Natural killer cell (primary cell): ENCODE measurements at regions not wholly inside any gene's neighbourhood (a gene's known extent, or its start where the extent isn't known, plus 50 kb on each side); places are given as distances from the start of the nearest gene placed in this dataset.
"Not testable (repeated sequence)": the region's sequence is repeated elsewhere in the genome, so short reads cannot be mapped to it uniquely, and the experiment has no call there.

ENCODE experiments used
- ATAC-seq, 3 donors: fragments of 150-1000 bp in 2 of 3; fragments of 200-7000 bp in 1 of 3; cut with Tn5 transposase; 1 replicate in 1 of 3; 2 replicates in 2 of 3; pipeline ENCODE4 v1.10.0; 2021; ENCODE audit warnings: mild to moderate bottlenecking in 2 of 3, moderate library complexity in 2 of 3
- DNase-seq, 2 donors: peaks; one replicate each; pipeline versions ENCODE4 v3.0.0 to v3.0.0-alpha.2; 2013 to 2021; ENCODE audit warnings: mixed read lengths in 1 of 2
- H3K27ac ChIP-seq: one replicate; pipeline ENCODE4 v1.5.1; 2013; ENCODE audit warnings: mild to moderate bottlenecking, low read length
- H3K27me3 ChIP-seq: one replicate; pipeline ENCODE4 v1.6.1; 2013; ENCODE audit warnings: low read length; ENCODE audit not compliant: control insufficient read depth, insufficient read depth
- H3K36me3 ChIP-seq: one replicate; pipeline ENCODE4 v1.6.1; 2013; ENCODE audit warnings: low read length; ENCODE audit not compliant: control insufficient read depth, insufficient read depth
- H3K4me1 ChIP-seq: one replicate; pipeline ENCODE4 v1.6.1; 2013; ENCODE audit warnings: low read length; ENCODE audit not compliant: control insufficient read depth, insufficient read depth
- H3K4me3 ChIP-seq: one replicate; pipeline ENCODE4 v1.5.1; 2013; ENCODE audit warnings: low read length
- H3K9me3 ChIP-seq: one replicate; pipeline ENCODE4 v1.6.1; 2013; ENCODE audit warnings: low read length; ENCODE audit not compliant: control insufficient read depth, insufficient read depth
- H3K27ac Mint-ChIP-seq, 2 donors: one replicate each; pipeline ENCODE4 v1.8.0; 2022; ENCODE audit warnings: mild to moderate bottlenecking in 2 of 2, mixed read lengths in 2 of 2, moderate library complexity in 1 of 2
- H3K27me3 Mint-ChIP-seq, 2 donors: one replicate each; pipeline ENCODE4 v1.8.0; 2022; ENCODE audit warnings: low read depth in 2 of 2, mixed read lengths in 2 of 2
- H3K36me3 Mint-ChIP-seq: one replicate; pipeline ENCODE4 v1.8.0; 2022; ENCODE audit warnings: mixed read lengths
- H3K4me1 Mint-ChIP-seq, 2 donors: one replicate each; pipeline ENCODE4 v1.8.0; 2022; ENCODE audit warnings: mixed read lengths in 2 of 2
- H3K4me3 Mint-ChIP-seq: one replicate; pipeline ENCODE4 v1.8.0; 2022; ENCODE audit warnings: mild to moderate bottlenecking, moderate library complexity, mixed read lengths
- H3K9me3 Mint-ChIP-seq, 2 donors: one replicate each; pipeline ENCODE4 v1.8.0; 2022; ENCODE audit warnings: mixed read lengths in 2 of 2
- whole genome bisulfite sequencing: methylation state at CpG from one replicate; pipeline ENCODE4 v1.1.7; 2013; ENCODE audit warnings: missing lambda C conversion rate; ENCODE audit not compliant: insufficient coverage; 5-methylcytosine and 5-hydroxymethylcytosine counted together
- intact Hi-C: fragments of 100-400 bp; cut with micrococcal nuclease; formaldehyde crosslinking; loops from one replicate; pipeline ENCODE4 v1.14.2; 2022
- TF ChIP-seq, protein P1 (sequence below): fragments of 200-600 bp; IDR thresholded peaks from one replicate; pipeline ENCODE4 v1.8.0; 2022; ENCODE audit warnings: antibody characterized with exemption

DNA sequence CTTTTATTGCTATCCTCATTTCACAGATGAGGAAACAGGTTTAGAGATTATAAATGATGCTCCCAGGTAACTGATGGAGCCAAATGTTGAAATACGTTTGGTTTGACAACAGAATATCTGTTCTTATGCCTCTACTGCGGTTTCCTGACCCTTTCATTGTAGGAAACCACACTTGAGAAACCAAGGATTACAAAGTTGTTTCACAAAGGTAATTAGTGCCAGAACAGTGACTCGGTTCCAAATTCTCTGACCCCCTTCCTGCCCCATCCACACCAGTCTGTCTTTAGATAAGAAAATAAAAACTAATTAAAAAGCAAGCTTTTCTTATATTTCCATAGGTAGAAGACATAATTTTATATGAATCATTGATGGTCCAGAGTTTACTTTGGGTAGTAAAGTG, 393.7 kb upstream of the MBL2 start:
- no peak for DNase-seq
- no peaks in the 10 kb centered on the region for H3K27me3 Mint-ChIP-seq
- H3K36me3 Mint-ChIP-seq, result no peaks in the 10 kb centered on the region
- intact Hi-C loops, result no loop called here
- ATAC-seq, result no peak
- no peak overlapping the region for H3K4me3 ChIP-seq
- no peak overlapping the region for H3K4me3 Mint-ChIP-seq
- H3K4me1 Mint-ChIP-seq, result no peaks in the 10 kb centered on the region
- no peaks in the 10 kb centered on the region for H3K27me3 ChIP-seq
- H3K27ac ChIP-seq, result no peak overlapping the region
- peaks cover 4% of the 10 kb centered on the region for H3K9me3 ChIP-seq
- H3K4me1 ChIP-seq, result no peaks in the 10 kb centered on the region
- H3K27ac Mint-ChIP-seq, result no peak overlapping the region
- WGBS, result 69% methylated on average over 2 of the region's 3 CpGs
- TF ChIP-seq, protein P1, sequence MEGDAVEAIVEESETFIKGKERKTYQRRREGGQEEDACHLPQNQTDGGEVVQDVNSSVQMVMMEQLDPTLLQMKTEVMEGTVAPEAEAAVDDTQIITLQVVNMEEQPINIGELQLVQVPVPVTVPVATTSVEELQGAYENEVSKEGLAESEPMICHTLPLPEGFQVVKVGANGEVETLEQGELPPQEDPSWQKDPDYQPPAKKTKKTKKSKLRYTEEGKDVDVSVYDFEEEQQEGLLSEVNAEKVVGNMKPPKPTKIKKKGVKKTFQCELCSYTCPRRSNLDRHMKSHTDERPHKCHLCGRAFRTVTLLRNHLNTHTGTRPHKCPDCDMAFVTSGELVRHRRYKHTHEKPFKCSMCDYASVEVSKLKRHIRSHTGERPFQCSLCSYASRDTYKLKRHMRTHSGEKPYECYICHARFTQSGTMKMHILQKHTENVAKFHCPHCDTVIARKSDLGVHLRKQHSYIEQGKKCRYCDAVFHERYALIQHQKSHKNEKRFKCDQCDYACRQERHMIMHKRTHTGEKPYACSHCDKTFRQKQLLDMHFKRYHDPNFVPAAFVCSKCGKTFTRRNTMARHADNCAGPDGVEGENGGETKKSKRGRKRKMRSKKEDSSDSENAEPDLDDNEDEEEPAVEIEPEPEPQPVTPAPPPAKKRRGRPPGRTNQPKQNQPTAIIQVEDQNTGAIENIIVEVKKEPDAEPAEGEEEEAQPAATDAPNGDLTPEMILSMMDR, result no peak
- H3K9me3 Mint-ChIP-seq, result peaks cover 8 to 16% of the 10 kb centered on the region in 2 donors
- H3K36me3 ChIP-seq, result no peaks in the 10 kb centered on the region

DNA sequence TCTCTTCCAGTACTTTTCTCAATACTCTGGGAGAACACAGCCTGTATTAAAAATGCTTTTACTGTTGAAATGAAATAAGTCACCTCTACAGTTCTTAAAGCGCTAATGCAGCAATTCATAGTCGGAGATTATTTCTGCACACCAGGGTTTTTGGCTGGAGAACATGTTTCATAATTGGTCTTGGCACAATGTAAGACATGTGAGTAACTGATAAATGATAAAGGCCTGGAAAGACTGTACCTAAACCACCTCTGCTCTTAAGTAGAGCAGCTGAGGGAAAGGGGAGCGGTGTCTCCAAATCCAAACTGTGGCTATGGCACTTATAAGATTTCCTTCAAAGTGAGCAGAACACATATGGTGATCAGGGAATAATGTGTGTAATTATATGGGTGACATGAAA, 390.3 kb upstream of the MBL2 start:
- H3K27ac ChIP-seq, result no peak overlapping the region
- H3K36me3 ChIP-seq, result no peaks in the 10 kb centered on the region
- no peaks in the 10 kb centered on the region for H3K27me3 ChIP-seq
- Mint-ChIP-seq H3K9me3 (peaks cover 5 to 14% of the 10 kb centered on the region in 2 donors), H3K27me3 (no peaks in the 10 kb centered on the region), H3K36me3 (no peaks in the 10 kb centered on the region), H3K27ac (no peak overlapping the region), H3K4me3 (no peak overlapping the region), H3K4me1 (no peaks in the 10 kb centered on the region)
- H3K9me3 ChIP-seq, result no peaks in the 10 kb centered on the region
- TF ChIP-seq, protein P1, result no peak
- DNase-seq (no peak), ATAC-seq (no peak)
- whole genome bisulfite sequencing, result 90% methylated on average over 3 of the region's 3 CpGs
- H3K4me3 ChIP-seq, result no peak overlapping the region
- no peaks in the 10 kb centered on the region for H3K4me1 ChIP-seq
- intact Hi-C loops, result no loop called here

DNA sequence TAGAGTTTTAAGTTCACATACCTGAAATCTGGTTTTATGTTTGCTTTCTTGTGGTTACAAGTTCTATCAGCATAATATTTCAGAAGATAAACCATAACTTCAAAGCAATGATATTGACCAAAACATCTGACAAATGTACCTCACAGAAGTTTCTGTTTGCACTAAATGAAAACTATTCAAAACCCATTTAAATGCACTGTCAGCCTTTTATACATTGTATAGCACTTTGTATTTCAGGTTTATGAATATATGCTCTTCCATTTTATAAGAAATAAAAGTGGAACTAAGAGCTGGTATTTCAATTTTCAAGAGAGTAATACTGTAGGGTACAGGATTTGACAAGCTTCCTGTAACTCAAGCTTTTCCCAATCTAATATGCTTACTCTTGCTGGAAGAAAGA, 388.6 kb upstream of the MBL2 start:
- H3K4me1 Mint-ChIP-seq, result no peaks in the 10 kb centered on the region
- H3K4me3 Mint-ChIP-seq, result no peak overlapping the region
- no peaks in the 10 kb centered on the region for H3K36me3 ChIP-seq
- H3K9me3 ChIP-seq, result no peaks in the 10 kb centered on the region
- H3K27me3 ChIP-seq, result no peaks in the 10 kb centered on the region
- intact Hi-C loops, result no loop called here
- peaks cover 4 to 15% of the 10 kb centered on the region in 2 donors for H3K9me3 Mint-ChIP-seq
- H3K36me3 Mint-ChIP-seq, result no peaks in the 10 kb centered on the region
- H3K27me3 Mint-ChIP-seq, result no peaks in the 10 kb centered on the region
- ATAC-seq, result no peak
- no peak overlapping the region for H3K27ac ChIP-seq
- TF ChIP-seq, protein P1, result no peak
- no peak overlapping the region for H3K27ac Mint-ChIP-seq
- H3K4me1 ChIP-seq, result no peaks in the 10 kb centered on the region
- H3K4me3 ChIP-seq, result no peak overlapping the region
- no peak for DNase-seq

DNA sequence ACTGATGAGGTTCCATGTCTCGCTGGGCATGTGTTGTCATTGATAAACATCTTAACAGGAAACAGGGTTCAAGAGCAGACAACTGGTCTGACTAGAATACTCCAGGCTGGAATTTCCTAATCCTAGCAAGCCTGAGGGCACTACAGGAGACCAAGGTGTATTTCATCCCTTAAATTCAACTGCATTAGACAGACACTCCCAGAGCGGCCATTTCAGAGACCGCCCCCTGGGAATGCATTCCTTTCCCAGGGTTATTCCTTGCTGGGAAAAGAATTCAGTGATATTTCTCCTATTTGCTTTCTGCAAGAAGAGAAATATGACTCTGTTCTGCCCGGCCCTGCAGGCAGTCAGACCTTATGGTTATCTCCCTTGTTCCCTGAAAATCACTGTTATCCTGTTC, 383.1 kb upstream of the MBL2 start:
- H3K27ac ChIP-seq, H3K4me1 Mint-ChIP-seq, H3K4me3 ChIP-seq, intact Hi-C loops, H3K4me3 Mint-ChIP-seq, DNase-seq, H3K27me3 ChIP-seq, H3K36me3 ChIP-seq, H3K4me1 ChIP-seq, H3K27me3 Mint-ChIP-seq, H3K27ac Mint-ChIP-seq, ATAC-seq, H3K36me3 Mint-ChIP-seq, H3K9me3 ChIP-seq: not testable (repeated sequence)
- H3K9me3 Mint-ChIP-seq, result peaks cover 4 to 16% of the 10 kb centered on the region in 2 donors
- 91% methylated on average over 4 of the region's 4 CpGs for WGBS
